K562 (cell line): ENCODE measurements at regions not wholly inside any gene's neighbourhood (a gene's known extent, or its start where the extent isn't known, plus 50 kb on each side); places are given as distances from the start of the nearest gene placed in this dataset.

ENCODE experiments used
- ATAC-seq: fragments of 200-7000 bp; cut with Tn5 transposase; 3 replicates; pipeline ENCODE4 v1.9.1; 2020; ENCODE audit warnings: moderate library complexity
- BruUV-seq: library from RNA; stranded (reverse); fragments of 400-500 nt; replicated peaks from 2 replicates; lab custom pipeline; 2021; lab: Mats Ljungman, UMichigan
- CTCF ChIA-PET: fragments of 300-600 bp; formaldehyde crosslinking; extraction: SDS; loops from one replicate; lab custom pipeline; 2021; ENCODE audit warnings: low intra/inter-chr PET ratio; lab: Yijun Ruan, JAX
- POLR2A ChIA-PET: fragments of 300-600, 350-650 bp; sonication (Branson Sonifier 250); formaldehyde crosslinking; extraction: SDS; loops from one replicate; lab custom pipeline; 2021; ENCODE audit warnings: antibody characterized with exemption, inconsistent platforms; lab: Yijun Ruan, JAX
- DNase-seq, 4 experiments: peaks; one replicate each; pipeline versions ENCODE4 v3.0.0 to v3.0.0-alpha.2; 2011 to 2018; ENCODE audit warnings: low spot score in 3 of 4, mixed read lengths in 3 of 4; ENCODE audit errors: extremely low read depth in 1 of 4
- FAIRE-seq: peaks from 2 replicates; lab custom pipeline; 2011; peaks lifted over from hg19 to GRCh38; lab: Jason Lieb, UNC
- H2AFZ ChIP-seq: 2 replicates; pipeline ENCODE4 v1.6.0; 2011; ENCODE audit warnings: low read depth, low read length, control low read depth, inconsistent platforms
- H3K27ac ChIP-seq: fragments of 200-600 bp; 3 replicates; pipeline ENCODE4 v1.8.0; 2011; ENCODE audit warnings: low read depth, mild to moderate bottlenecking, control low read depth, inconsistent platforms, low read length, moderate library complexity, mixed read lengths; ENCODE audit errors: extremely low read depth
- H3K27me3 ChIP-seq, 2 experiments: fragments of 300-600 bp in 1 of 2; 2 replicates in 1 of 2; 3 replicates in 1 of 2; pipeline versions ENCODE4 v1.6.0 to v1.8.0; 2011; ENCODE audit warnings: inconsistent platforms in 2 of 2, low read length in 2 of 2, mild to moderate bottlenecking in 1 of 2, mixed read lengths in 1 of 2, moderate library complexity in 1 of 2; ENCODE audit not compliant: control insufficient read depth in 2 of 2, insufficient read depth in 2 of 2
- H3K36me3 ChIP-seq: fragments of 300-600 bp; 3 replicates; pipeline ENCODE4 v1.8.0; 2011; ENCODE audit warnings: mild to moderate bottlenecking, low read length, inconsistent platforms; ENCODE audit not compliant: control insufficient read depth, insufficient read depth
- H3K4me1 ChIP-seq, 2 experiments: fragments of 200-600 bp in 1 of 2; replicated peaks in 1 of 2; 2 replicates in 1 of 2; 3 replicates in 1 of 2; pipeline versions ENCODE4 v1.5.1 to v1.8.0; 2011; ENCODE audit warnings: inconsistent platforms in 2 of 2, low read length in 2 of 2, mild to moderate bottlenecking in 1 of 2, mixed read lengths in 1 of 2, moderate library complexity in 1 of 2; ENCODE audit not compliant: control insufficient read depth in 2 of 2, insufficient read depth in 2 of 2
- H3K4me2 ChIP-seq: 2 replicates; pipeline ENCODE4 v1.6.1; 2011; ENCODE audit warnings: low read length, control low read depth, inconsistent platforms, mixed read lengths; ENCODE audit not compliant: insufficient read depth
- H3K4me3 ChIP-seq: fragments of 200-600 bp; sonication (generic), shearing (Covaris generic); 2 replicates; pipeline ENCODE4 v1.5.1; 2016; ENCODE audit warnings: control low read depth, inconsistent platforms
- H3K79me2 ChIP-seq: fragments of 200-600 bp; 3 replicates; pipeline ENCODE4 v1.8.0; 2011; ENCODE audit warnings: low read length, inconsistent platforms; ENCODE audit not compliant: control insufficient read depth, insufficient read depth
- H3K9ac ChIP-seq, 2 experiments: 2 replicates each; pipeline versions ENCODE4 v1.6.0 to v1.6.1; 2011; ENCODE audit warnings: low read depth in 2 of 2, low read length in 2 of 2, control low read depth in 1 of 2, inconsistent platforms in 1 of 2, mild to moderate bottlenecking in 1 of 2, mixed read lengths in 1 of 2; ENCODE audit not compliant: insufficient read depth in 1 of 2
- H3K9me1 ChIP-seq: one replicate; pipeline ENCODE4 v1.6.0; 2011; ENCODE audit warnings: inconsistent platforms, mild to moderate bottlenecking, low read length, moderate library complexity; ENCODE audit not compliant: control insufficient read depth, insufficient read depth
- H3K9me3 ChIP-seq: replicated peaks from 2 replicates; pipeline ENCODE4 v1.5.1; 2011; ENCODE audit warnings: low read depth, low read length, inconsistent platforms; ENCODE audit not compliant: control insufficient read depth, insufficient read depth
- H4K20me1 ChIP-seq: replicated peaks from 2 replicates; pipeline ENCODE4 v1.6.1; 2011; ENCODE audit warnings: low read length, inconsistent platforms, mixed read lengths; ENCODE audit not compliant: control insufficient read depth, insufficient read depth
- ARID4B ChIP-seq: sonication (generic); formaldehyde crosslinking; IDR thresholded peaks from 2 replicates; pipeline ENCODE4 v1.8.0; 2022; ENCODE audit warnings: mild to moderate bottlenecking, missing genetic modification reagents
- CSDE1 ChIP-seq, 2 experiments: fragments of 450-650 bp; IDR thresholded peaks; 2 replicates each; pipeline ENCODE4 v1.6.1; 2016; ENCODE audit warnings: mild to moderate bottlenecking in 1 of 2
- EGR1 ChIP-seq: fragments of 450-650 bp; conservative IDR thresholded peaks from 2 replicates; pipeline ENCODE4 v1.6.1; 2017; ENCODE audit warnings: mild to moderate bottlenecking
- ELF2 ChIP-seq: fragments of 250-450 bp; sonication (Bioruptor Pico); IDR thresholded peaks from 2 replicates; pipeline ENCODE4 v1.5.0; 2021; ENCODE audit warnings: mild to moderate bottlenecking
- GTF2E2 ChIP-seq: fragments of 200-800 bp; sonication (Bioruptor generic); IDR thresholded peaks from 2 replicates; pipeline ENCODE4 v1.6.1; 2016; ENCODE audit warnings: missing genetic modification characterization, missing compliant biosample characterization
- IFI16 ChIP-seq: fragments of 250-450 bp; sonication (Bioruptor Pico); IDR thresholded peaks from 2 replicates; pipeline ENCODE4 v2.1.2; 2022; ENCODE audit warnings: mild to moderate bottlenecking, inconsistent platforms
- MNT ChIP-seq, 2 experiments: fragments of 450-650 bp; conservative IDR thresholded peaks; 2 replicates each; pipeline ENCODE4 v1.6.1; 2017; ENCODE audit warnings: mild to moderate bottlenecking in 2 of 2, moderate library complexity in 2 of 2
- OTX1 ChIP-seq: fragments of 450-650 bp; formaldehyde crosslinking; IDR thresholded peaks from 2 replicates; pipeline ENCODE4 v1.4.0; 2022; ENCODE audit warnings: mild to moderate bottlenecking
- PREB ChIP-seq: sonication (generic); formaldehyde crosslinking; IDR thresholded peaks from 2 replicates; pipeline ENCODE4 v1.8.1; 2023; ENCODE audit warnings: mild to moderate bottlenecking, missing genetic modification reagents
- RB1 ChIP-seq: fragments of 450-650 bp; IDR thresholded peaks from 2 replicates; pipeline ENCODE4 v1.6.1; 2017; ENCODE audit warnings: low read depth, mild to moderate bottlenecking
- SIRT6 ChIP-seq: IDR thresholded peaks from one replicate; pipeline ENCODE4 v1.6.1; 2012; ENCODE audit warnings: low read depth, mild to moderate bottlenecking, control low read depth, inconsistent platforms, low read length, moderate library complexity
- SMARCC2 ChIP-seq: fragments of 450-650 bp; IDR thresholded peaks from 2 replicates; pipeline ENCODE4 v1.6.1; 2017; ENCODE audit warnings: antibody characterized with exemption, moderate library complexity, mild to moderate bottlenecking, low read depth
- ZBTB1 ChIP-seq: sonication (generic); formaldehyde crosslinking; IDR thresholded peaks from 2 replicates; pipeline ENCODE4 v1.8.1; 2023; ENCODE audit warnings: missing genetic modification reagents, low read depth, mild to moderate bottlenecking, borderline replicate concordance
- ZNF408 ChIP-seq: fragments of 250-450 bp; sonication (Bioruptor Pico); IDR thresholded peaks from 2 replicates; pipeline ENCODE4 v1.4.0; 2020; ENCODE audit warnings: low read depth, mild to moderate bottlenecking, moderate library complexity
- ZNF668 ChIP-seq: fragments of 250-450 bp; sonication (Bioruptor Pico); IDR thresholded peaks from 2 replicates; pipeline ENCODE4 v1.8.0; 2022; ENCODE audit warnings: mild to moderate bottlenecking, inconsistent platforms
- ZNF764 ChIP-seq: fragments of 250-450 bp; sonication (Bioruptor Pico); IDR thresholded peaks from 2 replicates; pipeline ENCODE4 v1.4.0; 2020; ENCODE audit warnings: low read depth, mild to moderate bottlenecking, moderate library complexity
- WGBS: fragments of 100-300 bp; shearing (Covaris generic); methylation state at CpG from one replicate; pipeline ENCODE4 v1.1.6; 2016; ENCODE audit warnings: low coverage, mixed read lengths; ENCODE audit not compliant: insufficient coverage; ENCODE audit errors: missing lambda C conversion rate; 5-methylcytosine and 5-hydroxymethylcytosine counted together
- in situ Hi-C: fragments of 300-500 bp; cut with MboI; formaldehyde crosslinking; loops from 4 replicates; pipeline ENCODE4 v1.15.0; 2018; ENCODE audit warnings: inconsistent platforms, mixed read lengths
- intact Hi-C: fragments of 100-400 bp; cut with micrococcal nuclease; formaldehyde crosslinking; loops from 2 replicates; pipeline ENCODE4 v1.14.2; 2022

GRCh38 chr10:3648170-3648569, 136.8 kb downstream of the KLF6 start (continued):
- TF ChIP-seq ZBTB1 (no peak), PREB (CRISPR knock-in tag) (no peak), MNT (conservative IDR thresholded peaks at IDR 0.05) (no peak), GTF2E2 (no peak), OTX1 (CRISPR knock-in tag) (no peak), CSDE1 (IDR thresholded peaks at IDR 0.05) (no peak)

GRCh38 chr10:3647074-3647473, 137.9 kb downstream of the KLF6 start:
- no peak for FAIRE-seq
- Histone ChIP-seq H3K79me2 (no peaks in the 10 kb centered on the region), H3K9me1 (no peaks in the 10 kb centered on the region), H3K4me3 (no peak overlapping the region), H4K20me1 (0 out of 2 replicates have a peak, but pooled peaks cover 7% of the 10 kb centered on the region), H2AFZ (no peak overlapping the region), H3K9me3 (no peaks in the 10 kb centered on the region), H3K27ac (no peak overlapping the region), H3K27me3 (peaks cover 0 to 25% of the 10 kb centered on the region in 2 experiments; a peak in 4 of 5 replicates), H3K9ac (no peak overlapping the region), H3K4me2 (no peak overlapping the region), H3K4me1 (no peaks in the 10 kb centered on the region), H3K36me3 (no peaks in the 10 kb centered on the region)
- DNase-seq, result no peak
- in situ Hi-C loops (no loop called here), intact Hi-C loops (no loop called here)
- WGBS, result 33% methylated on average over 8 of the region's 8 CpGs
- BruUV-seq, result no TSS peak
- CTCF ChIA-PET, result no interaction called here
- POLR2A ChIA-PET, result interaction anchor here (0.7 kb wide), 2 partner anchors 9 to 13 kb away, joined by 3 to 4 read pairs; no protein-coding TSS in a partner anchor
- no peak for ATAC-seq
- TF ChIP-seq EGR1 (no peak), SMARCC2 (no peak), ZNF408 (CRISPR knock-in tag) (no peak), SIRT6 (no peak), IFI16 (CRISPR knock-in tag) (no peak), ZNF668 (no peak), ZNF764 (CRISPR knock-in tag) (no peak), ELF2 (CRISPR knock-in tag) (no peak), RB1 (no peak), ARID4B (CRISPR knock-in tag) (no peak)
